B cell (primary cell): ENCODE measurements at regions not wholly inside any gene's neighbourhood (a gene's known extent, or its start where the extent isn't known, plus 50 kb on each side); places are given as distances from the start of the nearest gene placed in this dataset.

Experiments used
- ATAC-seq: fragments of 200-7000 bp; cut with Tn5 transposase; one replicate; pipeline ENCODE4 v1.10.0; 2021; ENCODE audit warnings: low read depth, mild to moderate bottlenecking, moderate number of reproducible peaks, moderate library complexity
- CTCF ChIA-PET: fragments of 350-600 bp; sonication (Branson Sonifier 250); formaldehyde crosslinking; loops from one replicate; lab custom pipeline; 2021; ENCODE audit warnings: antibody characterized with exemption, inconsistent platforms; lab: Charles Lee
- POLR2A ChIA-PET: fragments of 350-600 bp; sonication (Branson Sonifier 250); formaldehyde crosslinking; loops from one replicate; lab custom pipeline; 2021; ENCODE audit warnings: antibody characterized with exemption; lab: Charles Lee
- DNase-seq: peaks from one replicate; pipeline ENCODE4 v3.0.0; 2013
- H2AFZ ChIP-seq: 2 replicates; pipeline ENCODE4 v1.6.1; 2012; ENCODE audit warnings: mild to moderate bottlenecking, low read depth, low read length; ENCODE audit not compliant: insufficient read depth, poor library complexity, severe bottlenecking
- H3K27ac ChIP-seq, 2 donors: 1 replicate in 1 of 2; 2 replicates in 1 of 2; pipeline ENCODE4 v1.5.1; 2012 to 2013; ENCODE audit warnings: low read length in 2 of 2, mild to moderate bottlenecking in 2 of 2, moderate library complexity in 1 of 2
- H3K27me3 ChIP-seq, 4 experiments: fragments of 200-600 bp in 1 of 4; sonication (generic) in 1 of 4; replicated peaks in 1 of 4; 1 replicate in 2 of 4; 2 replicates in 2 of 4; pipeline versions ENCODE4 v1.6.1 to v1.7.0; 2013 to 2016; ENCODE audit warnings: low read length in 3 of 4, mild to moderate bottlenecking in 2 of 4, mixed read lengths in 1 of 4, moderate library complexity in 1 of 4; ENCODE audit not compliant: insufficient read depth in 4 of 4, control insufficient read depth in 3 of 4; ENCODE audit errors: control extremely low read depth in 1 of 4
- H3K36me3 ChIP-seq, 2 experiments: replicated peaks in 1 of 2; 1 replicate in 1 of 2; 2 replicates in 1 of 2; pipeline versions ENCODE4 v1.6.1 to v1.7.1; 2013; ENCODE audit warnings: low read length in 1 of 2; ENCODE audit not compliant: insufficient read depth in 2 of 2, control insufficient read depth in 1 of 2; ENCODE audit errors: control extremely low read depth in 1 of 2, extremely low read depth in 1 of 2
- H3K4me1 ChIP-seq, 2 donors: fragments of 200-600 bp in 1 of 2; sonication (generic) in 1 of 2; 1 replicate in 1 of 2; 2 replicates in 1 of 2; pipeline versions ENCODE4 v1.5.1 to v1.6.1; 2013 to 2017; ENCODE audit warnings: low read length in 2 of 2; ENCODE audit not compliant: control insufficient read depth in 2 of 2, insufficient read depth in 2 of 2
- H3K4me2 ChIP-seq: replicated peaks from 2 replicates; pipeline ENCODE3; 2012; ENCODE audit warnings: mild to moderate bottlenecking, low read depth, low read length; ENCODE audit not compliant: poor library complexity, severe bottlenecking
- H3K4me3 ChIP-seq, 5 experiments: fragments of 200-600 bp in 1 of 5; sonication (generic) in 1 of 5; 1 replicate in 3 of 5; 2 replicates in 2 of 5; pipeline versions ENCODE4 v1.5.1 to v1.7.0; 2011 to 2016; ENCODE audit warnings: low read length in 4 of 5, mild to moderate bottlenecking in 4 of 5, low read depth in 2 of 5, control low read depth in 1 of 5, moderate library complexity in 1 of 5; ENCODE audit not compliant: insufficient read depth in 1 of 5; ENCODE audit errors: control extremely low read depth in 1 of 5, extremely low read depth in 1 of 5
- H3K79me2 ChIP-seq: fragments of 200-600 bp; sonication (generic); one replicate; pipeline ENCODE4 v1.6.0; 2016; ENCODE audit warnings: low read length; ENCODE audit not compliant: control insufficient read depth, insufficient read depth
- H3K9ac ChIP-seq: fragments of 200-600 bp; sonication (generic); 2 replicates; pipeline ENCODE4 v1.6.1; 2017; ENCODE audit warnings: mild to moderate bottlenecking, low read length, moderate library complexity
- H3K9me3 ChIP-seq, 3 donors: one replicate each; pipeline versions ENCODE4 v1.6.1 to v1.7.1; 2013; ENCODE audit warnings: low read length in 2 of 3; ENCODE audit not compliant: control insufficient read depth in 2 of 3, insufficient read depth in 1 of 3; ENCODE audit errors: control extremely low read depth in 1 of 3
- H4K20me1 ChIP-seq: 2 replicates; pipeline ENCODE4 v1.6.0; 2012; ENCODE audit warnings: mild to moderate bottlenecking, low read length; ENCODE audit not compliant: insufficient read depth, control insufficient read depth, poor library complexity, severe bottlenecking
- H3K27ac Mint-ChIP-seq: one replicate; pipeline ENCODE4 v1.8.0; 2021; ENCODE audit warnings: mixed read lengths
- H3K27me3 Mint-ChIP-seq: one replicate; pipeline ENCODE4 v1.8.0; 2021; ENCODE audit warnings: mixed read lengths
- H3K4me1 Mint-ChIP-seq: one replicate; pipeline ENCODE4 v1.8.0; 2021; ENCODE audit warnings: mixed read lengths
- H3K4me3 Mint-ChIP-seq: one replicate; pipeline ENCODE4 v1.8.0; 2021; ENCODE audit warnings: mixed read lengths
- H3K9me3 Mint-ChIP-seq: one replicate; pipeline ENCODE4 v1.8.0; 2022; ENCODE audit warnings: mixed read lengths; ENCODE audit not compliant: insufficient read depth
- CTCF ChIP-seq: fragments of 200-600 bp; IDR thresholded peaks from one replicate; pipeline ENCODE4 v1.8.0; 2022; ENCODE audit warnings: antibody characterized with exemption, mild to moderate bottlenecking
- EZH2 ChIP-seq: IDR thresholded peaks from 2 replicates; pipeline ENCODE4 v1.6.1; 2012; ENCODE audit warnings: borderline replicate concordance, low read depth, mild to moderate bottlenecking, moderate library complexity, low read length; ENCODE audit not compliant: insufficient read depth, poor library complexity, severe bottlenecking
- WGBS: methylation state at CpG from one replicate; pipeline ENCODE4 v1.1.5; 2013; ENCODE audit warnings: missing lambda C conversion rate; ENCODE audit not compliant: insufficient coverage; 5-methylcytosine and 5-hydroxymethylcytosine counted together
- intact Hi-C: fragments of 100-400 bp; cut with micrococcal nuclease; formaldehyde crosslinking; loops from one replicate; pipeline ENCODE4 v1.10.0; 2022

- H3K4me1 Mint-ChIP-seq = no peaks in the 10 kb centered on the region
- no peaks in the 10 kb centered on the region for H3K9me3 ChIP-seq
- H3K4me3 Mint-ChIP-seq = no peak overlapping the region
- H3K9ac ChIP-seq = no peak overlapping the region
- no peak overlapping the region for H3K4me2 ChIP-seq
- H4K20me1 ChIP-seq = no peaks in the 10 kb centered on the region
- no peaks in the 10 kb centered on the region for H3K79me2 ChIP-seq
- CTCF ChIA-PET = no interaction called here
- TF ChIP-seq EZH2 (no peak), CTCF (no peak)
- POLR2A ChIA-PET = no interaction called here
- H3K9me3 Mint-ChIP-seq = no peaks in the 10 kb centered on the region
- H3K27ac Mint-ChIP-seq = no peak overlapping the region
- intact Hi-C loops = no loop called here
- DNase-seq (no peak), ATAC-seq (no peak)
- no peak overlapping the region for H3K4me3 ChIP-seq
- no peaks in the 10 kb centered on the region for H3K27me3 ChIP-seq
- peaks cover 5% of the 10 kb centered on the region for H3K27me3 Mint-ChIP-seq
- H3K36me3 ChIP-seq = no peaks in the 10 kb centered on the region
- H3K27ac ChIP-seq = no peak overlapping the region
- H3K4me1 ChIP-seq = no peaks in the 10 kb centered on the region
- WGBS = 67% methylated on average over 1 of the region's 2 CpGs
- H2AFZ ChIP-seq = no peak overlapping the region
These were observed 123.3 kb downstream of the ZC3H11B start for GRCh38 chr1:219489636-219490035.

GRCh38 chr1:219488275-219488674, 124.6 kb downstream of the ZC3H11B start:
- no peak overlapping the region for H3K9ac ChIP-seq
- Mint-ChIP-seq H3K27ac (no peak overlapping the region), H3K4me3 (no peak overlapping the region), H3K4me1 (no peaks in the 10 kb centered on the region), H3K27me3 (peaks cover 5% of the 10 kb centered on the region), H3K9me3 (no peaks in the 10 kb centered on the region)
- ChIA-PET CTCF (no interaction called here), POLR2A (no interaction called here)
- no peak overlapping the region for H3K4me2 ChIP-seq
- no peak for ATAC-seq
- no peaks in the 10 kb centered on the region for H3K79me2 ChIP-seq
- no peak for TF ChIP-seq CTCF
- TF ChIP-seq EZH2 = no peak
- H3K36me3 ChIP-seq = no peaks in the 10 kb centered on the region
- H2AFZ ChIP-seq = no peak overlapping the region
- no peak overlapping the region for H3K27ac ChIP-seq
- no peaks in the 10 kb centered on the region for H3K27me3 ChIP-seq
- H3K4me3 ChIP-seq = no peak overlapping the region
- no CpG with 5 or more reads among the region's 1 CpG for WGBS
- DNase-seq = no peak
- H3K9me3 ChIP-seq = no peaks in the 10 kb centered on the region
- intact Hi-C loops = no loop called here
- no peaks in the 10 kb centered on the region for H4K20me1 ChIP-seq
- no peaks in the 10 kb centered on the region for H3K4me1 ChIP-seq
